PC-9 (cell line): ENCODE measurements at regions not wholly inside any gene's neighbourhood (a gene's known extent, or its start where the extent isn't known, plus 50 kb on each side); places are given as distances from the start of the nearest gene placed in this dataset.

Source experiments
- BruUV-seq: library from RNA; stranded (reverse); fragments of 400-500 nt; replicated peaks from 2 replicates; lab custom pipeline; 2021; lab: Mats Ljungman, UMichigan
- CTCF ChIA-PET: fragments of 300-600 bp; sonication (Branson Sonifier 250); formaldehyde crosslinking; loops from one replicate; lab custom pipeline; 2022; ENCODE audit warnings: antibody characterized with exemption; lab: Charles Lee
- POLR2A ChIA-PET: fragments of 300-600 bp; sonication (Branson Sonifier 250); formaldehyde crosslinking; loops from one replicate; lab custom pipeline; 2022; ENCODE audit warnings: antibody characterized with exemption; ENCODE audit not compliant: unreplicated experiment; lab: Charles Lee
- DNase-seq, 2 experiments: peaks; one replicate each; pipeline versions ENCODE4 v3.0.0 to v3.0.0-alpha.2; 2015 to 2022; ENCODE audit warnings: mixed read lengths in 1 of 2
- H2AFZ ChIP-seq: fragments of 200-600 bp; sonication (generic); 2 replicates; pipeline ENCODE4 v1.8.1; 2017; ENCODE audit warnings: antibody characterized with exemption
- H3F3A ChIP-seq: fragments of 200-600 bp; sonication (generic); 2 replicates; pipeline ENCODE4 v1.8.1; 2017; ENCODE audit warnings: antibody characterized with exemption, mild to moderate bottlenecking, low read depth; ENCODE audit not compliant: insufficient read depth
- H3K27ac ChIP-seq: fragments of 200-600 bp; sonication (generic); 2 replicates; pipeline ENCODE4 v1.6.1; 2016; ENCODE audit warnings: mixed run types
- H3K27me3 ChIP-seq: fragments of 200-600 bp; sonication (generic); 2 replicates; pipeline ENCODE4 v1.6.1; 2016; ENCODE audit warnings: low read depth, mixed run types; ENCODE audit not compliant: insufficient read depth
- H3K36me3 ChIP-seq: fragments of 200-600 bp; sonication (generic); 2 replicates; pipeline ENCODE4 v1.6.1; 2016; ENCODE audit warnings: low read depth, mixed run types
- H3K4me1 ChIP-seq: fragments of 200-600 bp; sonication (generic); replicated peaks from 2 replicates; pipeline ENCODE4 v1.6.1; 2016; ENCODE audit warnings: mixed run types; ENCODE audit not compliant: insufficient read depth
- H3K4me2 ChIP-seq: fragments of 200-600 bp; sonication (generic); 2 replicates; pipeline ENCODE4 v1.6.1; 2017; ENCODE audit warnings: mixed run types
- H3K4me3 ChIP-seq: fragments of 200-600 bp; sonication (generic); 2 replicates; pipeline ENCODE4 v1.6.1; 2016; ENCODE audit warnings: mixed run types
- H3K79me2 ChIP-seq: fragments of 200-600 bp; sonication (generic); 2 replicates; pipeline ENCODE4 v1.6.1; 2017; ENCODE audit warnings: low read depth, mixed run types
- H3K9me2 ChIP-seq: fragments of 200-600 bp; sonication (generic); 2 replicates; pipeline ENCODE4 v1.8.1; 2017; ENCODE audit warnings: mild to moderate bottlenecking; ENCODE audit not compliant: insufficient read depth
- H3K9me3 ChIP-seq: fragments of 200-600 bp; sonication (generic); 2 replicates; pipeline ENCODE4 v1.8.1; 2016; ENCODE audit warnings: low read depth; ENCODE audit not compliant: insufficient read depth
- H4K20me1 ChIP-seq: fragments of 200-600 bp; sonication (generic); 2 replicates; pipeline ENCODE4 v1.8.1; 2017; ENCODE audit not compliant: insufficient read depth
- CTCF ChIP-seq: fragments of 200-600 bp; sonication (generic); conservative IDR thresholded peaks from 2 replicates; pipeline ENCODE4 v1.6.1; 2017; ENCODE audit warnings: mixed run types, antibody characterized with exemption, mild to moderate bottlenecking, moderate library complexity
- EZH2 ChIP-seq: fragments of 200-600 bp; sonication (generic); IDR thresholded peaks from 2 replicates; pipeline ENCODE4 v1.8.0; 2017; ENCODE audit warnings: antibody characterized with exemption, low read depth
- intact Hi-C: fragments of 100-400 bp; cut with micrococcal nuclease; formaldehyde crosslinking; loops from one replicate; pipeline ENCODE4 v1.10.0; 2022; ENCODE audit not compliant: unreplicated experiment

GRCh38 chr6:137677709-137678108, 183.5 kb upstream of the OLIG3 start:
- Histone ChIP-seq H3K36me3 (no peaks in the 10 kb centered on the region), H3K4me2 (no peak overlapping the region), H2AFZ (no peak overlapping the region), H3K79me2 (no peaks in the 10 kb centered on the region), H3K4me1 (peaks cover 23% of the 10 kb centered on the region), H3K4me3 (no peak overlapping the region), H3K9me3 (no peaks in the 10 kb centered on the region), H3K27me3 (no peaks in the 10 kb centered on the region), H3K9me2 (no peaks in the 10 kb centered on the region; the same call in 1 of the 2 replicates), H3F3A (peaks cover 17% of the 10 kb centered on the region), H3K27ac (no peak overlapping the region), H4K20me1 (no peaks in the 10 kb centered on the region)
- intact Hi-C loops: no loop called here
- ChIA-PET CTCF (no interaction called here), POLR2A (no interaction called here)
- no peak for DNase-seq
- no TSS peak for BruUV-seq
- TF ChIP-seq EZH2 (no peak), CTCF (no peak)

- H3K27ac ChIP-seq: no peak overlapping the region
- CTCF ChIA-PET: no interaction called here
Observed at GRCh38 chr6:137678451-137678850, 184.3 kb upstream of the OLIG3 start.

GRCh38 chr6:137680705-137681346, 186.2 kb upstream of the TNFAIP3 start:
- H3K79me2 ChIP-seq: no peaks in the 10 kb centered on the region
- TF ChIP-seq CTCF (no peak), EZH2 (no peak)
- H3K27me3 ChIP-seq: no peaks in the 10 kb centered on the region
- H4K20me1 ChIP-seq: no peaks in the 10 kb centered on the region
- peaks cover 23% of the 10 kb centered on the region for H3K4me1 ChIP-seq
- H3K36me3 ChIP-seq: no peaks in the 10 kb centered on the region
- intact Hi-C loops: no loop called here
- POLR2A ChIA-PET: interaction anchor here (0.6 to 0.7 kb wide), 4 partner anchors 13 to 439 kb away, joined by 3 to 10 read pairs (median 7); no protein-coding TSS in a partner anchor
- H3K4me3 ChIP-seq: no peak overlapping the region
- peak overlapping the region; percentile 78 for H3K27ac ChIP-seq
- no TSS peak for BruUV-seq
- CTCF ChIA-PET: interaction anchor here (0.6 kb wide), 1 partner anchor 24 kb away, joined by 3 read pairs; no protein-coding TSS in a partner anchor
- DNase-seq: peak in 1 of 2 experiments; percentile 77
- H3K4me2 ChIP-seq: peak overlapping the region; percentile 39
- no peaks in the 10 kb centered on the region for H3K9me2 ChIP-seq
- H3K9me3 ChIP-seq: no peaks in the 10 kb centered on the region
- peaks cover 17% of the 10 kb centered on the region for H3F3A ChIP-seq
- H2AFZ ChIP-seq: peak overlapping the region; percentile 19

More at GRCh38 chr6:137678451-137678850, 184.3 kb upstream of the OLIG3 start:
- H2AFZ ChIP-seq: no peak overlapping the region
- BruUV-seq: no TSS peak
- no peaks in the 10 kb centered on the region for H4K20me1 ChIP-seq
- no peaks in the 10 kb centered on the region for H3K36me3 ChIP-seq
- no peak for TF ChIP-seq CTCF
- TF ChIP-seq EZH2: no peak
- H3F3A ChIP-seq: peaks cover 17% of the 10 kb centered on the region
- POLR2A ChIA-PET: no interaction called here
- no peaks in the 10 kb centered on the region for H3K27me3 ChIP-seq
- intact Hi-C loops: no loop called here
- no peaks in the 10 kb centered on the region for H3K9me3 ChIP-seq
- no peaks in the 10 kb centered on the region; the same call in 1 of the 2 replicates for H3K9me2 ChIP-seq
- no peak for DNase-seq
- peaks cover 23% of the 10 kb centered on the region for H3K4me1 ChIP-seq
- no peak overlapping the region for H3K4me3 ChIP-seq
- no peaks in the 10 kb centered on the region for H3K79me2 ChIP-seq
- no peak overlapping the region for H3K4me2 ChIP-seq
